ENCODE measurements at regions not wholly inside any gene's neighbourhood (a gene's known extent, or its start where the extent isn't known, plus 50 kb on each side); places are given as distances from the start of the nearest gene placed in this dataset.
"Not testable (repeated sequence)": the region's sequence is repeated elsewhere in the genome, so short reads cannot be mapped to it uniquely, and the experiment has no call there.

- no peak for DNase-seq (ENCODE audit: insufficient read length, low spot score)
- FAIRE-seq, result no peak
Observed at GRCh38 chr1:101408212-101409042, 171.6 kb downstream of the S1PR1 start.

GRCh38 chr1:101409102-101409501 lies 172.3 kb downstream of the S1PR1 start:
- DNase-seq (ENCODE audit: insufficient read length, low spot score) (no peak), FAIRE-seq (no peak)

DNA sequence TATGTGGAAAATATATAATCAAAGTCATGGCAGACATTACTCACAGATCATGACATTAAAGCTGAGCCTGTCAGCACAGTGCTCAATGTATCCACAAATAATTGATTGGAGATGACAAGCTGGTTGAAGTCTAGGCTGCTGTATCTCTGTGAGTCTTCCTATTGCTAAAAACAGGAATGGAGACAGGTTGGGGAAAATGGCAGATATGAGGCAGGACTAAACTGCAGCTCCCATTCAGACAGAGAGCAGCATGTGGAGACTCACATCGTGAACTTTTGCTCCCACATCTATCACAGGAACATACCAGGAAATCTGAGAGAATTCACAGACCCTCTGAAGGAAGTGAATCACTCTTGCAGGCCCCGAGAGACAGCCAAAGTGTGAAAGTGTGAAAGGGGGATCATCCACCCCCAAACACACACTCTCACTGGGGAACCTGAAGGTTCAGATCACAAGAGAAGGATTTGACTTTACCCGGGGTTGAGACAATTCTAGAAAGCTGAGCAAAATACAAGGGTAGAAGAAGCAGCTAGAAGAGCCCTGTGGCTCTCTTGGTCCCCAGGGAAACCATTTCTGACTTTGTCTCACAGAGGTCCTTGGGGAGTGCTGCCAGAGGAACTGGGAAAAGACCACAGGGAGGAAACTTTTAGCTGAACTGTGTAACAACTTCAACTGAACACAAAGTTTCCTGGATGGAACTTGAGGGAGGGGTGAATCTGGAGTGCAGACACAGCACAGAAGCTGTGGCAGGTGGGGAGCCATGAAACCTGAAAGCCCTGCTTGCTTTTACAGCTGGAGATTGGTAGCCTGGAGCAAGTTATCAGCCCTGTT lies 173.4 kb downstream of the S1PR1 start:
- DNase-seq (ENCODE audit: insufficient read length, low spot score) (no peak), FAIRE-seq (peak; percentile 100)

DNA sequence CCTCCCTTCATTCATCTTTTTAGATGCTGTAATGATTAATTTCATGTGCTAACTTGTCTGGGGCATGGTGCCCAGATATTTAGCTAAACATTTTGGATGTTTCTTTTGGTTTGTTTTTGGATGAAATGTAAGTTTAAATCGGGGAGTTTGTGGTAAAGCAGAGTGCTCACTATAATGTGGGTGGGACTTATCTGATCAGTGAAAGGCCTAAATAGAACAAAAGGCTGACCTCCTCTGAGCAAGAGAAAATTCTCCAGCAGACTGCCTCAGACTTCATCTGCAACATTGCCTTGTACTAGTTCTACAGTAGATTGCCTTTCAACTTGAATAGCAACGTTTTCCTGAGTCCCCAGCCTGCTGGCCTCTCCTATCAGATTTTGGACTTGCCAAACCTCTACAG lies 183.6 kb downstream of the S1PR1 start:
- FAIRE-seq (peak; percentile 31), DNase-seq (ENCODE audit: insufficient read length, low spot score) (no peak)

- not testable (repeated sequence) for FAIRE-seq
Observed at GRCh38 chr1:101428083-101428482, 191.3 kb downstream of the S1PR1 start.

DNA sequence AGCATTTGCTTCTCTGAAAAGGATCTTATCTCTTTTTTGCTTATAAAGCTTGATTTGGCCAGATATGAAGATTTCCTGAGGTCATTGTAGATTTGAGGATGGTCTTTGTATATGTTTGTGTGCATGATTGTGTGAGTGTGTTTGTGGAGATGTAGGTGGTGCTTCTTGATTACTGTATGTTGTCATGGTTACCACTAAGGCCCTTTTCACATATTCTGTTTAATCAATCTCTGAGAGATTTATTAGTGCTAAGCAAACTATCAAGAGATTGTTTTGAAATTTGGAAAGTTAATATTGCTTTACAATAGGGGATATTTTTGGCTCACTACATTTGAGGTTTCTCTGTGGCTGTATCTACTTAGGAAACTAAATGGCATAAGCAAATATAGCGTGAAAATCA lies 191.7 kb downstream of the S1PR1 start:
- FAIRE-seq (peak; percentile 37), DNase-seq (ENCODE audit: insufficient read length, low spot score) (no peak)

More at GRCh38 chr1:101428083-101428482, 191.3 kb downstream of the S1PR1 start:
- DNase-seq (ENCODE audit: insufficient read length, low spot score), result not testable (repeated sequence)

GRCh38 chr1:101431956-101432510 lies 195.2 kb downstream of the S1PR1 start:
- DNase-seq (ENCODE audit: insufficient read length, low spot score) (no peak), FAIRE-seq (peak; percentile 97)

DNA sequence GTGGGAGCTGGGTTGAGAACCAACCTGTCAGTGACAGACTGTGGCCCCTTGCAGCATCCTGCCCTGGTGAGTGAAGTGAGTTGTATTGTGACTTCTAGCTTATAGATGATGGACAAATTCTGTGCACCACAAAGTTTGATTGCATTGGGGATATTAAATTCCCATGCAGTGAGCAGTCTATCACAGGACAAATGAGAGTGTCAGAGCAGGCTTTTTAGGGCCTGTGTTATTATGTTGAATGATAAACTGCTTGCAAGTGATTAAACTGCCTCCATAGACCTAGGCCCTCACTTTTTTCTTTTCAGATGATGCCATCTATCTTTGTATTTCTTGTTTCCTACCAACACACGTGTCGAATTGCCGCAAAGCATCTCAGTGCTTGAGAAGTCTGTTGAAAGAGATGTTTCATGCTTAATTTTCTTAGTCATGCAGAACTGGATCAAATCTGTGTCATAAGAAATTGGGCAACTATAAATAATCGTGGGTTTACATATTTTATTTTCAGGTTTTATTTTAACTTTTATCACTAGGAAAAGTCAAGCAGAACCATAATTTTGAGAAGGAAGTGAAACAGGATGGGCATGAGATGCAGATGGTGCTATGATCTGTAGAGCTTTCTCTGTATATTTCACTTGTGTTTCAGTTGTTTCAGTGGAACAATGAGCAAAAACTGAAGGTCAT lies 199.2 kb downstream of the S1PR1 start:
- no peak for DNase-seq (ENCODE audit: insufficient read length, low spot score)
- FAIRE-seq, result peak; percentile 99

- FAIRE-seq, result no peak
- DNase-seq (ENCODE audit: insufficient read length, low spot score), result no peak
Observed at GRCh38 chr1:101437800-101438199, 201.0 kb downstream of the S1PR1 start.

DNA sequence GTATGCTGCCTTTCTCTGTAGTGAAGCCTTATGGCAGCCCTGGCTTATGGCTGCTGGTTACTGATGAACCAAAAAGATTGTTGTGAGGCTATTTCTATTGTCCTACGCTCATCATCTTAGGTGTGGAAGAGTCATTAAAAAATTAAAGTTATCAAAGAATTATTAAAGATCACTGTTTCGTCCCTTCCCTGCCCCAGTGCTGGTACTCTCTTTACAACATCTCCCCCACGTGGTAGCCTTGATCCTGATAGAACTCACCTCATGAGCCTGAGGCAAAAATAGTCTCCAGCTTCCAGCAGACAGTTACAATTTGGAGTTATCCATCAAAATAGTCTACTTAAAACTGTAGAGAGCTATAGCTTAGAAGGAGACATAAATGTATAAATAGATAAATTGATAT lies 201.5 kb downstream of the S1PR1 start:
- FAIRE-seq (peak; percentile 97), DNase-seq (ENCODE audit: insufficient read length, low spot score) (no peak)

DNA sequence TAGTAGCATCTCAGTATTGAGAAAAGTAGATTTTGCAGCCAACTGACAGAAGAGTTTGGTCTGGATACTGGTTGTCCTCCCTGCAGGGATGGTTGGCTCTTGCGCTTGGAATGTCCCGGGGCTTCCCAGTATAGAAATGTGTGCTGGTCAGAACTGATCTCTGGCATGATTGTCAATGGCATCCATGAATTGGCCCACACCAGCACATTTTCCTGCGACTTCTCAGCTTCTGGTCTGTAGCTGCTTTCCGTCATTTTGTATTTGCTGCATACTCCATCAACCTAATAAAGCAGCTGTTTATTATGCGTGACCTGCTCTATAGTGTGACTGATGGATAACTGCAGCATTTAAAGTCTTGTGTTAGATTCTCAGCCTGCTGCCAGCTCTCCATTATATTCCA lies 203.7 kb downstream of the S1PR1 start:
- DNase-seq (ENCODE audit: insufficient read length, low spot score) (no peak), FAIRE-seq (no peak)

- FAIRE-seq (no peak), DNase-seq (ENCODE audit: insufficient read length, low spot score) (no peak)
Observed at GRCh38 chr1:101444381-101444780, 207.6 kb downstream of the S1PR1 start.

DNA sequence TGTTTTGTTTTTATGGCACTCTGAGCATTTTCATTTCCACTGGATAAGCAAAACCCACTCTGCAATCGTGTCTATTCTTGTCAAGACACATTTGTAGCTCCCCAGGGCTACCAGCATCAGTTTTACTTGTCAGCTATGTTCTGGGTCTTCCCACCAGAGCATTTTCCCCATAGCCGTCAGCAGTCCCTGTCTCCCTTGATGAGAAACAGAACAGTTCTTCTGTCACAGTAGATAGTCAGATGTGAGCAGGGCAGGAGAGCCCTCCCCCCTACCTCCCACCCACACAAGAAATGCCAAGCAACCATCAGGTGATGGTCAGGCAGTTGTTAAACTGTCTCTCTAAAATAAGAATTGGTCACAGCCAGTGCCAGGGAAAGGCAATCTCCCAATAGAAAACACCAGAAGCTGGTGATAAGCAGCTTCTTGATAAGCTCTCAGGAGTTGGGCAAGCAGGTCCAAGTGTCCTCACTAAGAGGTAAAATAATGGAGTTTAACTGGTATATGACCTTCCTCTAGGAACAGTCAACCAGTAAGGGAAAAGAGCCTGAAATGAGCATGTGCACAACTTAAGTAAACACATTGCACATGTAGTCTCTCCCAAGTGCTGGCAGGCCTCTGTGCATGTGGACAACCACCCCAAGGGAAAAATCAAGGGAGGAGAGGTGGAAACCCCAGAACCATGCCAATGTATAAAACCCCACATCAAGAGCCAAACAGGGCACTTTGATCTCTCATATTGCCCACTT lies 208.2 kb downstream of the S1PR1 start:
- DNase-seq (ENCODE audit: insufficient read length, low spot score), result no peak
- FAIRE-seq, result no peak

- DNase-seq (ENCODE audit: insufficient read length, low spot score), result no peak
- no peak for FAIRE-seq
Observed at GRCh38 chr1:101448018-101448417, 211.2 kb downstream of the S1PR1 start.

DNA sequence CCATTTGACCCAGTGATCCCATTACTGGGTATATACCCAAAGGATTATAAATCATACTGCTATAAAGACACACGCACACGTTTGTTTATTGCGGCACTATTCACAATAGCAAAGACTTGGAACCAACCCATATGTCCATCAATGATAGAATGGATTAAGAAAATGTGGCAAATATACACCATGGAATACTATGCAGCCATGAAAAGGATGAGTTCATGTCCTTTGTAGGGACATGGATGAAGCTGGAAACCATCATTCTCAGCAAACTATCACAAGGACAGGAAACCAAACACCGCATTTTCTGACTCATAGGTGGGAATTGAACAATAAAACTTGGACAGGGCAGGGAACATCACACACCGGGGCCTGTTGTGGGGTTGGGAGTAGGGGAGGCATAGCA lies 213.9 kb downstream of the S1PR1 start:
- DNase-seq (ENCODE audit: insufficient read length, low spot score); FAIRE-seq: not testable (repeated sequence)

GRCh38 chr1:101451888-101452287 lies 215.1 kb downstream of the S1PR1 start:
- no peak for DNase-seq (ENCODE audit: insufficient read length, low spot score)
- FAIRE-seq, result peak; percentile 58

- FAIRE-seq, result no peak
- DNase-seq (ENCODE audit: insufficient read length, low spot score), result no peak
Observed at GRCh38 chr1:101452825-101453224, 216.0 kb downstream of the S1PR1 start.

DNA sequence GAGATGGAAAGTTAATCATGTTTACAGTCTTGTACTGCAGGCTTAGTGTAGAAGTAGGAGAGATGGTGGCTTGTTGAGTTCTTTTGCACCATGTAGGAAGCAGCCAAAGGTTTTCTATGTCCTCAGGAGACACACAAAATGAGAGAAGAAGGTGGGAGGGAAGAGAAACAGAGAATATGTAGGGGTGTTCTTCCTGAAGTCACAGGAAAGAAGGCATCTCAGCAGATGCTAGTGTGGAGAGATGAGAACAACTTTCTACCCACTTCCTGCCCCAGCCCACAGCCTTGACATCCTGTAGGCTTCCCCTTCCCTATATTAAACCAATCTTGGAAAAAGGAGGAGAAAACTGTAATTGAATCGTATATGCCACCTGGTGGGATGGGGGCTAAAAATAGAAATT lies 217.0 kb downstream of the S1PR1 start:
- FAIRE-seq, result peak; percentile 96
- no peak for DNase-seq (ENCODE audit: insufficient read length, low spot score)

- DNase-seq (ENCODE audit: insufficient read length, low spot score) (no peak), FAIRE-seq (peak; percentile 77)
Observed at GRCh38 chr1:101455166-101455565, 218.3 kb downstream of the S1PR1 start.

DNA sequence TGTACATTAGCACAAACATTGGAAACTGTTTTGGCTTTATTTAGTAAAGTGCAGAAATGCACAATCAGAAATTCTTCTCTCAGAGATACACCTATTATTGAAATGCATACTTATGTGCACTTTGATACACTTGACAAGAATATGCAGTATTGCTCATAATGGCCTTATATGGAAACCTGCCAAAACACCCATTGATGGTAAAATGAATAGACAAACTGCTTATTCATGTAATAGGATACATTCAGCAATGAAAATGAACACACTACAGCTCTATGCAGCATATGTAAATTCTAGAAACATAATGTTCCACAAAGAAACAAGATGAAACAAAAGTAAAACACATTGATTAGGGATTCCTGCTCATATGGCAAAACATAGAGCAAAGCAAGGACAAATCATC lies 223.9 kb downstream of the S1PR1 start:
- FAIRE-seq, result no peak
- DNase-seq (ENCODE audit: insufficient read length, low spot score), result no peak

Data from GM19239 (cell line).